Endothelial cell (in vitro differentiated cells): ENCODE measurements at regions not wholly inside any gene's neighbourhood (a gene's known extent, or its start where the extent isn't known, plus 50 kb on each side); places are given as distances from the start of the nearest gene placed in this dataset.

Experiments used
- DNase-seq: peaks from one replicate; pipeline ENCODE4 v3.0.0; 2021; ENCODE audit warnings: low spot score
- H3K27ac Mint-ChIP-seq: one replicate; pipeline ENCODE4 v1.8.0; 2021; ENCODE audit warnings: mixed read lengths, inconsistent platforms; ENCODE audit not compliant: unreplicated experiment
- H3K27me3 Mint-ChIP-seq: one replicate; pipeline ENCODE4 v1.8.0; 2021; ENCODE audit warnings: mild to moderate bottlenecking, moderate library complexity, mixed read lengths, inconsistent platforms; ENCODE audit not compliant: unreplicated experiment
- H3K36me3 Mint-ChIP-seq: one replicate; pipeline ENCODE4 v1.8.0; 2021; ENCODE audit warnings: mild to moderate bottlenecking, low read depth, mixed read lengths, inconsistent platforms; ENCODE audit not compliant: unreplicated experiment
- H3K4me1 Mint-ChIP-seq: one replicate; pipeline ENCODE4 v1.8.0; 2021; ENCODE audit warnings: mild to moderate bottlenecking, mixed read lengths, inconsistent platforms; ENCODE audit not compliant: unreplicated experiment
- H3K4me3 Mint-ChIP-seq: one replicate; pipeline ENCODE4 v1.8.0; 2021; ENCODE audit warnings: mild to moderate bottlenecking, mixed read lengths, inconsistent platforms; ENCODE audit not compliant: unreplicated experiment
- H3K9me3 Mint-ChIP-seq: one replicate; pipeline ENCODE4 v1.8.0; 2021; ENCODE audit warnings: mixed read lengths, inconsistent platforms; ENCODE audit not compliant: unreplicated experiment
- CTCF ChIP-seq: fragments of 200-600 bp; sonication (generic); IDR thresholded peaks from one replicate; pipeline ENCODE4 v1.5.0; 2021; ENCODE audit warnings: antibody characterized with exemption; ENCODE audit not compliant: unreplicated experiment

DNA sequence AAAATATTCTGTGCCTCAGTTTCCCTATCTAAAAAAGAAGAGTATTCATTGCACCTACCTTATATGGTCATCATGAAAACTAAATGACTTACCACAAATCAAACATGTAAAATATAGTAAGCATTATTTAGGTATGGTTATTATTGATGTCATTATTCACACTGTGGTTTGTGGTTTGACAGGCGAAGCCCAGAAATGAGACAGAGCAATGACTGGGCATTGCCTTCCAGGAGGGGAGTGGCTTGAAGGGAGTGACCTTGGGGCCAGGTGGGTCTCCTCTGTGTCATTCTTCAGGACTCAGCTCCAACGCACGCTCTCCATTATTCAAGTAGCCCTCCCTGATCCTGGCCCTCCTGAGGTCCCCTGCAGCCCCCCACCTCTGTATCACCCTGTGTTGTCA is 133.7 kb downstream of the DMRTA2 start:
- H3K36me3 Mint-ChIP-seq: no peaks in the 10 kb centered on the region
- no peaks in the 10 kb centered on the region for H3K9me3 Mint-ChIP-seq
- H3K4me1 Mint-ChIP-seq: no peaks in the 10 kb centered on the region
- H3K27me3 Mint-ChIP-seq: peaks cover 4% of the 10 kb centered on the region
- TF ChIP-seq CTCF: no peak
- DNase-seq: no peak
- H3K27ac Mint-ChIP-seq: no peak overlapping the region
- no peak overlapping the region for H3K4me3 Mint-ChIP-seq

- Mint-ChIP-seq H3K4me1 (no peaks in the 10 kb centered on the region), H3K27ac (no peak overlapping the region), H3K4me3 (peak overlapping the region; percentile 33), H3K36me3 (no peaks in the 10 kb centered on the region), H3K27me3 (peaks cover 3% of the 10 kb centered on the region), H3K9me3 (no peaks in the 10 kb centered on the region)
- no peak for DNase-seq
- no peak for TF ChIP-seq CTCF
Observed at GRCh38 chr1:50285994-50286393, 137.2 kb downstream of the DMRTA2 start.

GRCh38 chr1:50279622-50280330 is 143.5 kb downstream of the DMRTA2 start:
- Mint-ChIP-seq H3K27ac (no peak overlapping the region), H3K4me1 (peaks cover 11% of the 10 kb centered on the region), H3K9me3 (no peaks in the 10 kb centered on the region), H3K36me3 (no peaks in the 10 kb centered on the region), H3K27me3 (peaks cover 5% of the 10 kb centered on the region), H3K4me3 (no peak overlapping the region)
- DNase-seq: peak; percentile 57
- TF ChIP-seq CTCF: no peak

- no peak for DNase-seq
- Mint-ChIP-seq H3K9me3 (no peaks in the 10 kb centered on the region), H3K27ac (no peak overlapping the region), H3K36me3 (no peaks in the 10 kb centered on the region), H3K27me3 (peaks cover 2% of the 10 kb centered on the region), H3K4me1 (peaks cover 11% of the 10 kb centered on the region), H3K4me3 (no peak overlapping the region)
- TF ChIP-seq CTCF: no peak
Observed at GRCh38 chr1:50278961-50279360, 144.3 kb downstream of the DMRTA2 start.

DNA sequence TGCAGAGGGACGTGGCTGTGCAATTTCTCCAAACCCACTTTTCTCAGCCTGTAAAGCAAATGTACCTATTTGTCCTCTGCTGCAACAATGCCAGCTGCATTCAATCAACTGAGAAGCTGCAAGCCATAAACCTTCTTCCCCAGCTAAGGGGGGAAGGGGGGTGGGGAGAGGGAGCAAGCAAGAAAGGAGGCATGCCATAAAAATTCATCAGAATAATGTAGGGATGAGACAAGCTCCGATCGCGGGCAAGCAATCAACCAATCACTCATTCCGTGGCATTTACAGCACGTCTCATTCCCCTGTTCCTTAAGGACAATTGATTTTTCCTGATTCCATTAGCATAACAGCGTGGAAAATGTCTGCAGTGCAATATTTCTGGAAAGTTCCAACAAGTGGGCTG is 144.8 kb downstream of the DMRTA2 start:
- peaks cover 2% of the 10 kb centered on the region for H3K27me3 Mint-ChIP-seq
- no peaks in the 10 kb centered on the region for H3K36me3 Mint-ChIP-seq
- no peak for DNase-seq
- H3K4me3 Mint-ChIP-seq: no peak overlapping the region
- no peak overlapping the region for H3K27ac Mint-ChIP-seq
- peaks cover 11% of the 10 kb centered on the region for H3K4me1 Mint-ChIP-seq
- no peak for TF ChIP-seq CTCF
- no peaks in the 10 kb centered on the region for H3K9me3 Mint-ChIP-seq
